Body of pancreas (tissue), 4 donors: ENCODE measurements at regions not wholly inside any gene's neighbourhood (a gene's known extent, or its start where the extent isn't known, plus 50 kb on each side); places are given as distances from the start of the nearest gene placed in this dataset.

Experiments
- ATAC-seq: fragments of 150-250 bp; one replicate; pipeline ENCODE4 v1.9.1; 2016
- DNase-seq, 4 donors: peaks; one replicate each; pipeline ENCODE4 v3.0.0-alpha.2; 2019
- H3K27ac ChIP-seq, 4 donors: fragments of 200-600 bp; sonication (generic); 1 replicate in 3 of 4; 2 replicates in 1 of 4; pipeline versions ENCODE4 v1.5.1 to v1.6.1; 2016 to 2019; ENCODE audit warnings: mild to moderate bottlenecking in 1 of 4, mixed read lengths in 1 of 4, moderate library complexity in 1 of 4
- H3K27me3 ChIP-seq, 2 donors: fragments of 200-600 bp; sonication (generic); one replicate each; pipeline ENCODE4 v1.6.0; 2016; ENCODE audit warnings: mild to moderate bottlenecking in 1 of 2
- H3K36me3 ChIP-seq, 2 donors: fragments of 200-600 bp; sonication (generic); replicated peaks in 1 of 2; 2 replicates each; pipeline ENCODE4 v1.5.1; 2016; ENCODE audit warnings: low read depth in 2 of 2; ENCODE audit not compliant: insufficient read depth in 1 of 2
- H3K4me1 ChIP-seq: fragments of 200-600 bp; sonication (generic); one replicate; pipeline ENCODE4 v1.6.0; 2016
- H3K4me3 ChIP-seq, 2 donors: fragments of 200-600 bp; sonication (generic); 1 replicate in 1 of 2; 2 replicates in 1 of 2; pipeline ENCODE4 v1.5.1; 2016 to 2019
- H3K9me3 ChIP-seq, 3 donors: fragments of 200-600 bp; sonication (generic); 1 replicate in 2 of 3; 2 replicates in 1 of 3; pipeline ENCODE4 v1.5.1; 2016
- POLR2A ChIP-seq, 3 donors: fragments of 450-650 bp; IDR thresholded peaks; one replicate each; pipeline ENCODE4 v1.6.1; 2016; ENCODE audit warnings: antibody characterized with exemption in 3 of 3, mild to moderate bottlenecking in 2 of 3
- WGBS, 2 donors: methylation state at CpG; one replicate each; pipeline ENCODE4 v1.1.5; 2017; 5-methylcytosine and 5-hydroxymethylcytosine counted together
- intact Hi-C: fragments of 100-400 bp; cut with DNase I; formaldehyde crosslinking; loops from one replicate; pipeline ENCODE4 v1.15.1; 2023
- TF ChIP-seq, protein P1 (sequence below), 7 experiments: fragments of 450-650 bp in 4 of 7; fragments of 200-600 bp in 3 of 7; sonication (generic) in 3 of 7; IDR thresholded peaks; one replicate each; pipeline ENCODE4 v1.5.1; 2016 to 2019; ENCODE audit warnings: antibody characterized with exemption in 7 of 7

DNA sequence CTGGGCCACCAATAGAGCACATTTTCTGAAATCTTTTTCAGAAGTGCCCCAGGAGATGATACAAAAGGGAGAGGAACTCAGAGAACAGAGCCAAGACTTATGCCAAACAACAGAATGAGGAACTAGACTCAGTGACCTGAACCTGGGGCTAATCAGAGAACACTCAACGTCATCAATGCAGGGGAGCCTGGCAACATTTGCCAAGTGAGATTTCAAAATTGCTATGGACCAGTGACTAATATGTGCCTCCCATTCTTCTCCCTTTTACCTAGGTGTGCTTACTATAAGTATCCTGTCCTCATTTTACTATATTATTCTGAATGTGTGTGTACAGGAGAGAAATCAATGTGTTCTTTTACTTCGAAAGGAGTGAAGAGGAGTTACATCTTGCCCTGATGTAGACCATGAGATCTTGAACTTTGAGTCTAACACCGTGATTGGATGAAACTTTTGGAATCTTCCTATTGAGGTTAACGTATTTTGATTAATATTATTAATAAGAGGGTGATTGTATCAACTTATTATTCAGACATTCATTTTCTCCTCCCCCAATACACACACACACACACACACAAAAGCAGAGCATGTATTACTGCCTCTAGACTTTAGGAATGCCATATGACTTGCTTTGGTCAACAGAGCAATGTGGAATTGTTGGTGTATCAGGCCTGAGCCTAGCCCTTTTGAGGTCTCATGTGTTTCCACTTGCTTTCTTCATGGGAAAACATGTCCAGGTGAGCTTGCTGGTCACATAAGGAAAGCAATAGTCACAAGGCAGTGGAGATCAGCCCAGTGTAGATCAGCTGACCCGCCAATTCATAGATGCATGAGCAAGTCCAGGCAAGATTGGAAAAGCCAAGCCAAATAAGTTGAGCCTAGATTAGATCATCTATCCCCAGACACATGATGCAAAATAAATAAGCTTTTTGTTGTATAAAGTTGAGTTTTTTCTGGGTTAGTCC, 80.3 kb upstream of the ETS2 start:
- ATAC-seq (no peak), DNase-seq (no peak)
- TF ChIP-seq POLR2A (IDR thresholded peaks at IDR 0.05), result no peak
- TF ChIP-seq, protein P1, sequence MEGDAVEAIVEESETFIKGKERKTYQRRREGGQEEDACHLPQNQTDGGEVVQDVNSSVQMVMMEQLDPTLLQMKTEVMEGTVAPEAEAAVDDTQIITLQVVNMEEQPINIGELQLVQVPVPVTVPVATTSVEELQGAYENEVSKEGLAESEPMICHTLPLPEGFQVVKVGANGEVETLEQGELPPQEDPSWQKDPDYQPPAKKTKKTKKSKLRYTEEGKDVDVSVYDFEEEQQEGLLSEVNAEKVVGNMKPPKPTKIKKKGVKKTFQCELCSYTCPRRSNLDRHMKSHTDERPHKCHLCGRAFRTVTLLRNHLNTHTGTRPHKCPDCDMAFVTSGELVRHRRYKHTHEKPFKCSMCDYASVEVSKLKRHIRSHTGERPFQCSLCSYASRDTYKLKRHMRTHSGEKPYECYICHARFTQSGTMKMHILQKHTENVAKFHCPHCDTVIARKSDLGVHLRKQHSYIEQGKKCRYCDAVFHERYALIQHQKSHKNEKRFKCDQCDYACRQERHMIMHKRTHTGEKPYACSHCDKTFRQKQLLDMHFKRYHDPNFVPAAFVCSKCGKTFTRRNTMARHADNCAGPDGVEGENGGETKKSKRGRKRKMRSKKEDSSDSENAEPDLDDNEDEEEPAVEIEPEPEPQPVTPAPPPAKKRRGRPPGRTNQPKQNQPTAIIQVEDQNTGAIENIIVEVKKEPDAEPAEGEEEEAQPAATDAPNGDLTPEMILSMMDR (IDR thresholded peaks at IDR 0.05), result no peak
- intact Hi-C loops, result no loop called here
- Histone ChIP-seq H3K9me3 (peaks cover 0 to 7% (median 0%) of the 10 kb centered on the region in 3 donors), H3K4me1 (no peaks in the 10 kb centered on the region), H3K27me3 (no peaks in the 10 kb centered on the region), H3K36me3 (no peaks in the 10 kb centered on the region), H3K27ac (no peak overlapping the region), H3K4me3 (no peak overlapping the region)
- WGBS, 2 donors, result 68 to 77% methylated on average over 5 of the region's 5 CpGs

DNA sequence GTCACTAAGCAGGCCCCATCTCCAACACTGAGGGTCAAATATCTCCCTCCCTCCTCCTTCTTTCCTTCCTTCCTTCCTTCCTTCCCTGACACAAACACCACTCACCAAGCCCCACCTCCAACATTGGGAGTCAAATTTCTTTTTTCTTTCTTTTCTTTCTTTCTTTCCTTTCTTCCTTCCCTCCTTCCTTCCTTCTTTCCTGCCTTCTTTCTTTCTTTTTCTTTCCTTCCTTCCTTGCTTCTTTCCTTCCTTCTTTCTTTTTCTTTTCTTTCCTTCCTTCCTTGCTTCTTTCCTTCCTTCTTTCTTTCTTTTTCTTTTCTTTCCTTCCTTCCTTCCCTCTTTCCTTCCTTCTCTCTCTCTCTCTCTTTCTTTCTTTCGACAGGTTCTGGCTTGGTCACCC, 79.2 kb upstream of the ETS2 start:
- Histone ChIP-seq H3K4me3 (no peak overlapping the region), H3K9me3 (peaks cover 0 to 7% (median 0%) of the 10 kb centered on the region in 3 donors), H3K4me1 (no peaks in the 10 kb centered on the region), H3K36me3 (no peaks in the 10 kb centered on the region), H3K27me3 (no peaks in the 10 kb centered on the region), H3K27ac (no peak overlapping the region)
- intact Hi-C loops, result no loop called here
- WGBS, 2 donors, result 67 to 68% methylated on average over 1 of the region's 1 CpG
- ATAC-seq, result no peak
- DNase-seq, result no peak
- TF ChIP-seq, protein P1 (IDR thresholded peaks at IDR 0.05), result no peak
- TF ChIP-seq POLR2A (IDR thresholded peaks at IDR 0.05), result no peak

DNA sequence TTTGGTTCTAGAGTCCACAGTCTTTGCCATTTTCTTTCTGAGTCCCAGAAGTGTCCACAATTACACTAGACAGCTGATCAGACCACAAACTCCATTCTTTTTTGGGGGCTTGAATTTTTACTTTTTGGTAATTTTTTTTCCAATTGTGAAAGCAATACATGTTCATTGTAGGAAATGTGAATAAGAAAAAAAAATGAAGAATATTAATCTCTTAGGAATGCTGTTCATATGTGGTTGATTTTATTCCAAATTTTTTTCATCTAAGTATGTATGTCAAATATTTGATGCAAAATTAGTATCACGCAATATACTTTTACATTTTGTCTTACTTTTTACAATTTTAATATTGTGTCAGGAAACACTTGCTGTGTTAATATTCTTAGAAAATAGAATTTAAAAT, 76.4 kb upstream of the ETS2 start:
- DNase-seq (no peak), ATAC-seq (no peak)
- Histone ChIP-seq H3K4me1 (no peaks in the 10 kb centered on the region), H3K27me3 (peaks cover 0 to 3% of the 10 kb centered on the region in 2 donors), H3K9me3 (peaks cover 0 to 7% (median 0%) of the 10 kb centered on the region in 3 donors), H3K36me3 (no peaks in the 10 kb centered on the region), H3K27ac (no peak overlapping the region), H3K4me3 (no peak overlapping the region)
- 84 to 87% methylated on average over 1 of the region's 1 CpG for WGBS, 2 donors
- intact Hi-C loops, result no loop called here
- TF ChIP-seq POLR2A (IDR thresholded peaks at IDR 0.05), result no peak
- TF ChIP-seq, protein P1 (IDR thresholded peaks at IDR 0.05), result no peak

DNA sequence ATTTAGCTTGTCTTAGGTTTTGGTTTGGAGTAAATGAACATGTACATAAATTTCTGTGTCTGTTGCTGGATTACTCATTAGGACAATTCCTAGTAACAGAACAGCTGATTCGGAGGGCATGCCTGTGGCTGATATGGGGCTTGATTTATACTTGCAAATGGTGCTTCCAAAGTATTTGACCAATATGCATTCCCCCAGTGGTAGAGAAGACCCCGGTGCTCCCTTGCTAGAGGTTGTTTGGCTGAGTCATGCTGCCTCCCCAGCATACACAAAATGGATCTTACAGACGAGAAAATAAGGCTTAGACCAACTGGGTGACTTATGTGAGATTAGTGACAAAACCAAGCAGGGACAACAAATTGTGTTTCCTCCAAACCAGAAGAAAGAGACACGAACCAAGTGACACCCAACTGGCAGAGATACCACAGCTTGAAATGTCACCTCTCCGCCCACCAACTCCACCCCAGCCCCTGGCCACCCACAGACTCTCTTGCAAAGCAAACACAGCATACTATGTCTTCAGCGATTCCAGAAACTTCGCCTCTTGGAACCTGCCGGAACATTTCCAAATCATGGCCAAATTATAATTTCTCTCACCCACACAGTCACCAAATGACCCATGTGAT, 75.9 kb upstream of the ETS2 start:
- peaks cover 0 to 5% (median 0%) of the 10 kb centered on the region in 3 donors for H3K9me3 ChIP-seq
- H3K27me3 ChIP-seq, result peaks cover 0 to 4% of the 10 kb centered on the region in 2 donors
- H3K4me3 ChIP-seq, result no peak overlapping the region
- no peak overlapping the region for H3K27ac ChIP-seq
- no peak for TF ChIP-seq POLR2A (IDR thresholded peaks at IDR 0.05)
- no peaks in the 10 kb centered on the region for H3K36me3 ChIP-seq
- intact Hi-C loops, result loop anchor here (5.0 kb wide), 1 partner anchor 407 kb away; no protein-coding TSS in a partner anchor
- ATAC-seq (no peak), DNase-seq (no peak)
- H3K4me1 ChIP-seq, result no peaks in the 10 kb centered on the region
- WGBS, 2 donors, result 35 to 48% methylated on average over 8 of the region's 8 CpGs

DNA sequence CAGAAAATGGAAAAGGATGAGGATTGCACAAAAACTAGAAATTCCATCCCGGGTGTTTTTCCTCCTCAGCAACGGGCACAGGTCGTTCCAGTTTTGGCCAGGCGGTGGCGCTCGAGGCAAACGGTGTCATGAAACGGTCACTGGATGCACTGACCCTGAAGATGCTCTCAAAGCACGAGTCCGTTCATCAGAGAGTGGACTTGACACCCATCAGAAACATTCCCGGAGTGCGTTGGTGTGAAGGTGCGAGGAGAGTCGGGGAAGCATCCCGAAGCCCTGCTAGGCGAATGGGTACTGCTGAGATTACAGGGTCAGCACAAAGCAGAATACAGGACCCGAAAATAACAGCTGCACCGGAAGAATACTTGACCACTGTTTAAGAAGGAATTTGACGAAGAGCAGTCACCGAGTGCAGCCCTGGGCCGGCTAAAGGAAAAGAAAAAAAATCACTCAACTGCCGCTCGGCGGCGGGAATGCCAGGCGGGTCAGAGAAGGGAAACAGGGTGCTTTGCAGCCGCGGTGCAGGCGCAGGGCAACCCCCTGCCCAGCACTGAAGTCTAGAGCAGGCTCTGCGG, 71.7 kb upstream of the ETS2 start:
- peaks cover 0 to 4% of the 10 kb centered on the region in 2 donors for H3K27me3 ChIP-seq
- TF ChIP-seq, protein P1 (IDR thresholded peaks at IDR 0.05), result peak; percentile 86 to 96 (median 91)
- no peak for TF ChIP-seq POLR2A (IDR thresholded peaks at IDR 0.05)
- H3K4me3 ChIP-seq, result no peak overlapping the region
- H3K4me1 ChIP-seq, result no peaks in the 10 kb centered on the region
- 4% methylated on average over 30 of the region's 30 CpGs for WGBS, 2 donors
- DNase-seq, result peak; percentile 80 to 87 (median 84)
- intact Hi-C loops, result loop anchor here (5.0 kb wide), 1 partner anchor 403 kb away; no protein-coding TSS in a partner anchor
- no peaks in the 10 kb centered on the region for H3K36me3 ChIP-seq
- peak overlapping the region in 2 of 4 donors; percentile 13 to 24 for H3K27ac ChIP-seq
- peak; percentile 86 for ATAC-seq
- H3K9me3 ChIP-seq, result no peaks in the 10 kb centered on the region
